Endothelial cell of umbilical vein (primary cell): ENCODE measurements at regions not wholly inside any gene's neighbourhood (a gene's known extent, or its start where the extent isn't known, plus 50 kb on each side); places are given as distances from the start of the nearest gene placed in this dataset.

Experiments
- BruUV-seq: library from RNA; stranded (reverse); fragments of 400-500 nt; replicated peaks from 2 replicates; lab custom pipeline; 2021; lab: Mats Ljungman, UMichigan
- CTCF ChIA-PET: fragments of 300-600, 350-600 bp; sonication (Branson Sonifier 250); formaldehyde crosslinking; loops from one replicate; lab custom pipeline; 2021; ENCODE audit warnings: antibody characterized with exemption, inconsistent platforms; lab: Charles Lee
- POLR2A ChIA-PET: fragments of 300-600, 350-600 bp; sonication (Branson Sonifier 250); formaldehyde crosslinking; loops from one replicate; lab custom pipeline; 2021; ENCODE audit warnings: antibody characterized with exemption, inconsistent platforms; lab: Charles Lee
- DNase-seq: peaks from one replicate; pipeline ENCODE4 v3.0.0-alpha.2; 2011; ENCODE audit warnings: low read depth, low spot score
- FAIRE-seq: peaks from 2 replicates; lab custom pipeline; 2011; peaks lifted over from hg19 to GRCh38; lab: Jason Lieb, UNC
- H2AFZ ChIP-seq: 2 replicates; pipeline ENCODE4 v1.6.0; 2012; ENCODE audit warnings: low read depth, low read length, control low read depth, inconsistent platforms
- H3K27ac ChIP-seq: 2 replicates; pipeline ENCODE4 v1.5.1; 2011; ENCODE audit warnings: low read depth, mild to moderate bottlenecking, control low read depth, low read length, moderate library complexity; ENCODE audit not compliant: insufficient read depth
- H3K27me3 ChIP-seq, 2 experiments: 2 replicates each; pipeline versions ENCODE4 v1.6.0 to v1.6.1; 2011; ENCODE audit warnings: low read length in 2 of 2, mixed read lengths in 1 of 2; ENCODE audit not compliant: control insufficient read depth in 2 of 2, insufficient read depth in 2 of 2
- H3K36me3 ChIP-seq, 2 experiments: 2 replicates in 1 of 2; 3 replicates in 1 of 2; pipeline ENCODE4 v1.5.1; 2011; ENCODE audit warnings: low read length in 2 of 2, mild to moderate bottlenecking in 1 of 2, moderate library complexity in 1 of 2; ENCODE audit not compliant: control insufficient read depth in 2 of 2, insufficient read depth in 2 of 2; ENCODE audit errors: extremely low read depth in 1 of 2
- H3K4me1 ChIP-seq: 3 replicates; pipeline ENCODE4 v1.5.1; 2011; ENCODE audit warnings: mild to moderate bottlenecking, low read length; ENCODE audit not compliant: control insufficient read depth, insufficient read depth; ENCODE audit errors: extremely low read depth
- H3K4me2 ChIP-seq: 2 replicates; pipeline ENCODE4 v1.6.1; 2011; ENCODE audit warnings: low read length, control low read depth, mixed read lengths; ENCODE audit not compliant: insufficient read depth
- H3K4me3 ChIP-seq, 3 experiments: fragments of 200-600 bp in 1 of 3; sonication (generic), shearing (Covaris generic) in 1 of 3; replicated peaks in 1 of 3; 2 replicates each; pipeline ENCODE4 v1.5.1; 2011 to 2016; ENCODE audit warnings: control low read depth in 3 of 3, low read length in 3 of 3, mild to moderate bottlenecking in 2 of 3, inconsistent platforms in 1 of 3, low read depth in 1 of 3, moderate library complexity in 1 of 3; ENCODE audit not compliant: insufficient read depth in 1 of 3
- H3K79me2 ChIP-seq: 2 replicates; pipeline ENCODE4 v1.6.0; 2012; ENCODE audit warnings: low read length, inconsistent platforms; ENCODE audit not compliant: control insufficient read depth, insufficient read depth
- H3K9ac ChIP-seq: replicated peaks from 2 replicates; pipeline ENCODE3; 2011; ENCODE audit warnings: low read length, control low read depth; ENCODE audit not compliant: insufficient read depth; ENCODE audit errors: extremely low read depth
- H3K9me1 ChIP-seq: replicated peaks from 3 replicates; pipeline ENCODE4 v1.6.0; 2011; ENCODE audit warnings: mild to moderate bottlenecking, low read length; ENCODE audit not compliant: control insufficient read depth, insufficient read depth; ENCODE audit errors: extremely low read depth
- H3K9me3 ChIP-seq: replicated peaks from 2 replicates; pipeline ENCODE4 v1.5.1; 2012; ENCODE audit warnings: low read length, inconsistent platforms; ENCODE audit not compliant: control insufficient read depth, insufficient read depth
- H4K20me1 ChIP-seq: replicated peaks from 2 replicates; pipeline ENCODE3; 2011; ENCODE audit warnings: mild to moderate bottlenecking, low read length; ENCODE audit not compliant: control insufficient read depth, insufficient read depth; ENCODE audit errors: extremely low read depth
- CTCF ChIP-seq, 2 donors: IDR thresholded peaks; 1 replicate in 1 of 2; 2 replicates in 1 of 2; pipeline ENCODE4 v1.5.1; 2011; ENCODE audit warnings: low read length in 2 of 2, mild to moderate bottlenecking in 2 of 2, moderate library complexity in 2 of 2, control low read depth in 1 of 2, inconsistent platforms in 1 of 2, low read depth in 1 of 2; ENCODE audit not compliant: insufficient read depth in 1 of 2; ENCODE audit errors: extremely low read depth in 1 of 2
- EZH2 ChIP-seq: IDR thresholded peaks from 2 replicates; pipeline ENCODE4 v1.6.1; 2012; ENCODE audit warnings: borderline replicate concordance, low read depth, mild to moderate bottlenecking, moderate library complexity, low read length, inconsistent platforms; ENCODE audit not compliant: severe bottlenecking
- FOS ChIP-seq: IDR thresholded peaks from 2 replicates; pipeline ENCODE4 v1.6.1; 2011; ENCODE audit warnings: mild to moderate bottlenecking, low read length, moderate library complexity, borderline replicate concordance; ENCODE audit not compliant: insufficient read depth
- GATA2 ChIP-seq: IDR thresholded peaks from 2 replicates; pipeline ENCODE4 v1.7.0; 2011; ENCODE audit warnings: low read depth, mild to moderate bottlenecking, moderate library complexity, mixed read lengths, low read length; ENCODE audit not compliant: insufficient read length, insufficient read depth
- JUN ChIP-seq: IDR thresholded peaks from 2 replicates; pipeline ENCODE4 v1.6.1; 2011; ENCODE audit warnings: borderline replicate concordance, low read depth; ENCODE audit not compliant: insufficient read length, insufficient read depth
- MYC ChIP-seq: IDR thresholded peaks from one replicate; pipeline ENCODE4 v1.6.1; 2011; ENCODE audit warnings: mild to moderate bottlenecking, low read depth, low read length
- POLR2A ChIP-seq: IDR thresholded peaks from 2 replicates; pipeline ENCODE4 v1.6.1; 2012; ENCODE audit warnings: low read depth, mild to moderate bottlenecking, control low read depth, low read length
- POLR2AphosphoS5 ChIP-seq: IDR thresholded peaks from 2 replicates; pipeline ENCODE4 v1.6.1; 2012; ENCODE audit warnings: low read depth, mild to moderate bottlenecking, control low read depth, low read length, moderate library complexity; ENCODE audit not compliant: insufficient read depth
- dilution Hi-C: fragments of 300-500 bp; cut with MboI; formaldehyde crosslinking; loops from one replicate; pipeline ENCODE4 v1.15.0; 2019; ENCODE audit warnings: low sequenced_read_pairs; ENCODE audit not compliant: extremely low pct_ligation_motif_present
- intact Hi-C: fragments of 100-400 bp; cut with micrococcal nuclease; formaldehyde crosslinking; loops from one replicate; pipeline ENCODE4 v1.10.0; 2022
- TF ChIP-seq, protein P1 (sequence below): IDR thresholded peaks from 2 replicates; pipeline ENCODE4 v1.6.1; 2011; ENCODE audit not compliant: insufficient read depth, insufficient read length

- no peak for TF ChIP-seq POLR2AphosphoS5
- TF ChIP-seq EZH2: no peak
- no peak for TF ChIP-seq JUN
- no peak for TF ChIP-seq CTCF (IDR thresholded peaks at IDR 0.05; ENCODE audit: extremely low read depth in 1 of 2, insufficient read depth in 1 of 2, low read depth in 1 of 2, low read length in 2 of 2)
- no peak for TF ChIP-seq MYC
- no peaks in the 10 kb centered on the region for H3K27me3 ChIP-seq
- H3K36me3 ChIP-seq: no peaks in the 10 kb centered on the region
- H3K4me3 ChIP-seq: no peak overlapping the region
- H3K9ac ChIP-seq: no peak overlapping the region
- H3K9me1 ChIP-seq: no peaks in the 10 kb centered on the region
- no peak overlapping the region for H2AFZ ChIP-seq
- intact Hi-C loops: no loop called here
- DNase-seq (no peak), FAIRE-seq (no peak)
- CTCF ChIA-PET: no interaction called here
- no peaks in the 10 kb centered on the region for H3K4me1 ChIP-seq
- no peaks in the 10 kb centered on the region for H3K79me2 ChIP-seq
- POLR2A ChIA-PET: no interaction called here
- H4K20me1 ChIP-seq: no peaks in the 10 kb centered on the region
- dilution Hi-C loops: no loop called here
- BruUV-seq: no TSS peak
- H3K27ac ChIP-seq: no peak overlapping the region
- no peak overlapping the region for H3K4me2 ChIP-seq
- no peaks in the 10 kb centered on the region for H3K9me3 ChIP-seq
Measured at GRCh38 chr13:33636243-33636642, 181.7 kb upstream of the RFC3 start.

DNA sequence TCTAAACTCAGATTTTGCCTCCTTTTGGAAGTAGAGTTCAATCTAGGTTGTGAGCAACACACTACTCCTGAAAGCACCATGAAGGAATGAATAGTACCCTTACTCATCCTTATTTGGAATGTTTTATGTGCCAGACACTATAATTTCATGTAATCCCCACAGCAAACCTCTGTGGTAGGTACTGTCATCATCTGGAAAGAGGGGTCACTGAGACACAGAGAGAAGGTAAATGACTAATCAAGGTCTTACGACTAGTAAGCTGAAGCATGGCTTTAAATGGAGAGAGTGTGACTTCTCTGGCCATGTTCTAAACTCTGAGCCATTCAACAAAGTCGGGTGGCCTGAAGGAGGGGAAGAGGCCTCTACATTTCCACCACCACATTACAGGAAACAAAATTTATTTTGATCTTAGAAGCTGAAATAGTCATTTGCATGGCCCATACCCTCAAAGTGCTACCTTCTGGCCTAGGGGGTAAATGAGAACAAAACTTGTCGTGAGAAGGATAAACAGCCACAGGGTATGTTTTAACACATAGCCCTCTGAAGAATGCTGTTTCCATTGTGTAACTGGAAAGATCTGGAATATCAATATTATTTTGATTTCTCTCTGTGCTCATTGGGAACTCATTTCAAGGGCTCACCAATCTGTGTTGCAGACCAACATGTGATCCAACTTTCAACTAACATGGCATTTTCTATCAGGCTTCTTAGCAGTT is 180.8 kb upstream of the RFC3 start:
- TF ChIP-seq CTCF (IDR thresholded peaks at IDR 0.05; ENCODE audit: extremely low read depth in 1 of 2, insufficient read depth in 1 of 2, low read depth in 1 of 2, low read length in 2 of 2) (no peak), POLR2AphosphoS5 (no peak), EZH2 (no peak), JUN (no peak), GATA2 (no peak), FOS (no peak), POLR2A (no peak), MYC (no peak)
- TF ChIP-seq, protein P1, sequence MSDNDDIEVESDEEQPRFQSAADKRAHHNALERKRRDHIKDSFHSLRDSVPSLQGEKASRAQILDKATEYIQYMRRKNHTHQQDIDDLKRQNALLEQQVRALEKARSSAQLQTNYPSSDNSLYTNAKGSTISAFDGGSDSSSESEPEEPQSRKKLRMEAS: no peak
- ChIA-PET POLR2A (no interaction called here), CTCF (no interaction called here)
- BruUV-seq: no TSS peak
- dilution Hi-C loops (no loop called here), intact Hi-C loops (no loop called here)
- no peaks in the 10 kb centered on the region for H4K20me1 ChIP-seq
- H3K4me2 ChIP-seq: no peak overlapping the region
- FAIRE-seq (no peak), DNase-seq (no peak)
- no peak overlapping the region for H2AFZ ChIP-seq
- no peaks in the 10 kb centered on the region for H3K36me3 ChIP-seq
- H3K9ac ChIP-seq: no peak overlapping the region
- H3K9me1 ChIP-seq: no peaks in the 10 kb centered on the region
- no peak overlapping the region for H3K4me3 ChIP-seq
- no peaks in the 10 kb centered on the region for H3K79me2 ChIP-seq
- H3K9me3 ChIP-seq: no peaks in the 10 kb centered on the region
- H3K4me1 ChIP-seq: no peaks in the 10 kb centered on the region
- H3K27ac ChIP-seq: no peak overlapping the region
- no peaks in the 10 kb centered on the region for H3K27me3 ChIP-seq
